ENCODE measurements at regions not wholly inside any gene's neighbourhood (a gene's known extent, or its start where the extent isn't known, plus 50 kb on each side); places are given as distances from the start of the nearest gene placed in this dataset.

GRCh38 chr1:99580451-99580850, 65.5 kb upstream of the PALMD start:
- Histone ChIP-seq H3K4me2 (replicated peaks; ENCODE audit: extremely low read depth, low read length, poor library complexity, severe bottlenecking) (no peak overlapping the region), H3K9ac (ENCODE audit: insufficient read depth, low read length, poor library complexity, severe bottlenecking) (no peak overlapping the region), H3K9me3 (replicated peaks in 1 of 2; ENCODE audit: control insufficient read depth in 1 of 2, insufficient read depth in 1 of 2, low read length in 2 of 2) (no peaks in the 10 kb centered on the region), H3K36me3 (replicated peaks in 1 of 2; ENCODE audit: control insufficient read depth in 1 of 2, insufficient read depth in 2 of 2, low read length in 2 of 2) (no peaks in the 10 kb centered on the region), H3K4me3 (replicated peaks in 1 of 3; ENCODE audit: low read depth in 2 of 3, low read length in 3 of 3) (no peak overlapping the region), H3K4me1 (ENCODE audit: control insufficient read depth in 1 of 2, insufficient read depth in 2 of 2, low read length in 2 of 2) (no peaks in the 10 kb centered on the region), H2AFZ (ENCODE audit: insufficient read depth, low read depth, low read length, poor library complexity, severe bottlenecking) (no peak overlapping the region), H4K20me1 (ENCODE audit: insufficient read depth, low read length) (no peaks in the 10 kb centered on the region), H3K27me3 (ENCODE audit: control insufficient read depth in 2 of 2, insufficient read depth in 2 of 2, low read length in 2 of 2) (no peaks in the 10 kb centered on the region), H3K79me2 (ENCODE audit: insufficient read depth, low read length) (no peaks in the 10 kb centered on the region), H3K27ac (ENCODE audit: low read depth in 1 of 2, low read length in 2 of 2) (no peak overlapping the region)
- Mint-ChIP-seq H3K27ac (no peak overlapping the region), H3K4me1 (no peaks in the 10 kb centered on the region), H3K36me3 (no peaks in the 10 kb centered on the region), H3K9me3 (peaks cover 0 to 3% (median 2%) of the 10 kb centered on the region in 7 donors), H3K27me3 (ENCODE audit: low read depth in 3 of 3) (peaks cover 0 to 5% (median 3%) of the 10 kb centered on the region in 3 donors), H3K4me3 (no peak overlapping the region)
- intact Hi-C loops (cut with micrococcal nuclease) = no loop called here
- WGBS (ENCODE audit: insufficient coverage) = 86% methylated on average over 5 of the region's 6 CpGs
- no peak for DNase-seq
- no peak for TF ChIP-seq CTCF (IDR thresholded peaks at IDR 0.05)

- Histone ChIP-seq H3K4me1 (ENCODE audit: control insufficient read depth in 1 of 2, insufficient read depth in 2 of 2, low read length in 2 of 2) (no peaks in the 10 kb centered on the region), H3K4me2 (replicated peaks; ENCODE audit: extremely low read depth, low read length, poor library complexity, severe bottlenecking) (no peak overlapping the region), H2AFZ (ENCODE audit: insufficient read depth, low read depth, low read length, poor library complexity, severe bottlenecking) (no peak overlapping the region), H4K20me1 (ENCODE audit: insufficient read depth, low read length) (no peaks in the 10 kb centered on the region), H3K9ac (ENCODE audit: insufficient read depth, low read length, poor library complexity, severe bottlenecking) (no peak overlapping the region), H3K27ac (ENCODE audit: low read depth in 1 of 2, low read length in 2 of 2) (no peak overlapping the region), H3K79me2 (ENCODE audit: insufficient read depth, low read length) (no peaks in the 10 kb centered on the region), H3K4me3 (replicated peaks in 1 of 3; ENCODE audit: low read depth in 2 of 3, low read length in 3 of 3) (no peak overlapping the region), H3K9me3 (replicated peaks in 1 of 2; ENCODE audit: control insufficient read depth in 1 of 2, insufficient read depth in 1 of 2, low read length in 2 of 2) (no peaks in the 10 kb centered on the region), H3K36me3 (replicated peaks in 1 of 2; ENCODE audit: control insufficient read depth in 1 of 2, insufficient read depth in 2 of 2, low read length in 2 of 2) (no peaks in the 10 kb centered on the region), H3K27me3 (ENCODE audit: control insufficient read depth in 2 of 2, insufficient read depth in 2 of 2, low read length in 2 of 2) (no peaks in the 10 kb centered on the region)
- Mint-ChIP-seq H3K9me3 (peaks cover 0 to 5% (median 2%) of the 10 kb centered on the region in 7 donors), H3K36me3 (no peaks in the 10 kb centered on the region), H3K4me1 (no peaks in the 10 kb centered on the region), H3K4me3 (no peak overlapping the region), H3K27ac (no peak overlapping the region), H3K27me3 (ENCODE audit: low read depth in 3 of 3) (peaks cover 0 to 5% (median 0%) of the 10 kb centered on the region in 3 donors)
- DNase-seq = no peak
- 82% methylated on average over 4 of the region's 4 CpGs for WGBS (ENCODE audit: insufficient coverage)
- intact Hi-C loops (cut with micrococcal nuclease) = no loop called here
- TF ChIP-seq CTCF (IDR thresholded peaks at IDR 0.05) = no peak
These were observed 58.9 kb upstream of the PALMD start for GRCh38 chr1:99587008-99587407.

Measured in CD14-positive monocyte (primary cell).